Muscle layer of colon (tissue), 2 donors: ENCODE measurements at regions not wholly inside any gene's neighbourhood (a gene's known extent, or its start where the extent isn't known, plus 50 kb on each side); places are given as distances from the start of the nearest gene placed in this dataset.
"Not testable (repeated sequence)": the region's sequence is repeated elsewhere in the genome, so short reads cannot be mapped to it uniquely, and the experiment has no call there.

Experiments used
- H3K27ac ChIP-seq: one replicate; pipeline ENCODE4 v1.7.0; 2013; ENCODE audit warnings: low read depth, mild to moderate bottlenecking, low read length, moderate library complexity
- H3K27me3 ChIP-seq, 2 donors: one replicate each; pipeline ENCODE4 v1.7.0; 2013; ENCODE audit warnings: low read length in 2 of 2, mild to moderate bottlenecking in 2 of 2; ENCODE audit not compliant: insufficient read depth in 2 of 2, control insufficient read depth in 1 of 2
- H3K36me3 ChIP-seq: one replicate; pipeline ENCODE4 v1.7.0; 2013; ENCODE audit warnings: mild to moderate bottlenecking, low read length; ENCODE audit not compliant: insufficient read depth
- H3K4me1 ChIP-seq: one replicate; pipeline ENCODE4 v1.7.0; 2013; ENCODE audit warnings: mild to moderate bottlenecking, low read length; ENCODE audit not compliant: insufficient read depth
- H3K4me3 ChIP-seq, 2 donors: one replicate each; pipeline ENCODE4 v1.7.0; 2013; ENCODE audit warnings: low read length in 2 of 2, low read depth in 1 of 2, mild to moderate bottlenecking in 1 of 2, moderate library complexity in 1 of 2
- H3K9ac ChIP-seq: one replicate; pipeline ENCODE4 v1.7.0; 2013; ENCODE audit warnings: low read length
- H3K9me3 ChIP-seq: one replicate; pipeline ENCODE4 v1.7.0; 2013; ENCODE audit warnings: mild to moderate bottlenecking, low read length
- donor health status: abdominal sarcoma.
- donor health status: Adenocarcinoma of cecum.

- Histone ChIP-seq H3K9me3 (no peaks in the 10 kb centered on the region), H3K4me1 (no peaks in the 10 kb centered on the region), H3K36me3 (no peaks in the 10 kb centered on the region), H3K27me3 (no peaks in the 10 kb centered on the region), H3K4me3 (no peak overlapping the region), H3K27ac (no peak overlapping the region), H3K9ac (no peak overlapping the region)
Observed at GRCh38 chr3:28994161-28994905, 286.5 kb upstream of the RBMS3 start.

- Histone ChIP-seq H3K36me3 (no peaks in the 10 kb centered on the region), H3K4me3 (no peak overlapping the region), H3K9ac (no peak overlapping the region), H3K9me3 (no peaks in the 10 kb centered on the region), H3K4me1 (no peaks in the 10 kb centered on the region), H3K27ac (no peak overlapping the region), H3K27me3 (no peaks in the 10 kb centered on the region)
Observed at GRCh38 chr3:29004885-29005599, 275.8 kb upstream of the RBMS3 start.

- no peaks in the 10 kb centered on the region for H3K27me3 ChIP-seq
- H3K36me3 ChIP-seq, result no peaks in the 10 kb centered on the region
- no peaks in the 10 kb centered on the region for H3K9me3 ChIP-seq
Observed at GRCh38 chr3:29005862-29006261, 275.0 kb upstream of the RBMS3 start.

GRCh38 chr3:29011441-29011840, 269.4 kb upstream of the RBMS3 start:
- Histone ChIP-seq H3K9ac (no peak overlapping the region), H3K36me3 (no peaks in the 10 kb centered on the region), H3K4me3 (no peak overlapping the region), H3K27me3 (no peaks in the 10 kb centered on the region), H3K9me3 (no peaks in the 10 kb centered on the region), H3K4me1 (no peaks in the 10 kb centered on the region), H3K27ac (no peak overlapping the region)

More at GRCh38 chr3:29005862-29006261, 275.0 kb upstream of the RBMS3 start:
- H3K4me1 ChIP-seq, result no peaks in the 10 kb centered on the region
- H3K9ac ChIP-seq, result no peak overlapping the region
- H3K27ac ChIP-seq, result no peak overlapping the region
- no peak overlapping the region for H3K4me3 ChIP-seq

- Histone ChIP-seq H3K36me3 (no peaks in the 10 kb centered on the region), H3K4me3 (no peak overlapping the region), H3K27ac (no peak overlapping the region), H3K27me3 (no peaks in the 10 kb centered on the region), H3K9ac (no peak overlapping the region), H3K4me1 (no peaks in the 10 kb centered on the region), H3K9me3 (no peaks in the 10 kb centered on the region)
Observed at GRCh38 chr3:29011966-29012365, 268.9 kb upstream of the RBMS3 start.

GRCh38 chr3:29022976-29023375, 257.9 kb upstream of the RBMS3 start:
- Histone ChIP-seq H3K36me3 (no peaks in the 10 kb centered on the region), H3K9ac (no peak overlapping the region), H3K9me3 (no peaks in the 10 kb centered on the region), H3K27me3 (no peaks in the 10 kb centered on the region), H3K4me3 (no peak overlapping the region), H3K4me1 (no peaks in the 10 kb centered on the region), H3K27ac (no peak overlapping the region)

GRCh38 chr3:29026286-29026685, 254.6 kb upstream of the RBMS3 start:
- Histone ChIP-seq H3K9me3 (no peaks in the 10 kb centered on the region), H3K4me1 (no peaks in the 10 kb centered on the region), H3K4me3 (no peak overlapping the region), H3K27ac (no peak overlapping the region), H3K27me3 (no peaks in the 10 kb centered on the region), H3K9ac (no peak overlapping the region), H3K36me3 (no peaks in the 10 kb centered on the region)

- H3K4me3 ChIP-seq, result no peak overlapping the region
- H3K36me3 ChIP-seq, result no peaks in the 10 kb centered on the region
- H3K27ac ChIP-seq, result no peak overlapping the region
- no peaks in the 10 kb centered on the region for H3K27me3 ChIP-seq
- no peak overlapping the region for H3K9ac ChIP-seq
- no peaks in the 10 kb centered on the region for H3K9me3 ChIP-seq
- no peaks in the 10 kb centered on the region for H3K4me1 ChIP-seq
Observed at GRCh38 chr3:29026959-29027358, 253.9 kb upstream of the RBMS3 start.

- not testable (repeated sequence) for H3K27ac ChIP-seq, H3K36me3 ChIP-seq, H3K9me3 ChIP-seq, H3K4me3 ChIP-seq, H3K4me1 ChIP-seq, H3K27me3 ChIP-seq, H3K9ac ChIP-seq
Observed at GRCh38 chr3:29031175-29031574, 249.7 kb upstream of the RBMS3 start.

GRCh38 chr3:29033511-29033910, 247.4 kb upstream of the RBMS3 start:
- no peaks in the 10 kb centered on the region for H3K4me1 ChIP-seq
- H3K9me3 ChIP-seq, result no peaks in the 10 kb centered on the region
- no peak overlapping the region for H3K27ac ChIP-seq
- no peak overlapping the region for H3K9ac ChIP-seq
- no peaks in the 10 kb centered on the region for H3K36me3 ChIP-seq
- H3K27me3 ChIP-seq, result no peaks in the 10 kb centered on the region
- no peak overlapping the region for H3K4me3 ChIP-seq

GRCh38 chr3:29050155-29050554, 230.7 kb upstream of the RBMS3 start:
- Histone ChIP-seq H3K4me1 (no peaks in the 10 kb centered on the region), H3K27me3 (no peaks in the 10 kb centered on the region), H3K9me3 (no peaks in the 10 kb centered on the region), H3K27ac (no peak overlapping the region), H3K9ac (no peak overlapping the region), H3K36me3 (no peaks in the 10 kb centered on the region), H3K4me3 (no peak overlapping the region)

- H3K27me3 ChIP-seq, result no peaks in the 10 kb centered on the region
- peaks cover 4% of the 10 kb centered on the region for H3K9me3 ChIP-seq
- H3K4me1 ChIP-seq, result no peaks in the 10 kb centered on the region
- H3K27ac ChIP-seq, result no peak overlapping the region
- H3K4me3 ChIP-seq, result no peak overlapping the region
- H3K36me3 ChIP-seq, result no peaks in the 10 kb centered on the region
- no peak overlapping the region for H3K9ac ChIP-seq
Observed at GRCh38 chr3:29057326-29057725, 223.5 kb upstream of the RBMS3 start.
